Cardiac muscle cell (in vitro differentiated cells and primary cell): ENCODE measurements at regions not wholly inside any gene's neighbourhood (a gene's known extent, or its start where the extent isn't known, plus 50 kb on each side); places are given as distances from the start of the nearest gene placed in this dataset.

Experiments
- DNase-seq, 2 donors: peaks; one replicate each; pipeline versions ENCODE4 v3.0.0 to v3.0.0-alpha.2; 2010 to 2017; ENCODE audit warnings: low read depth in 1 of 2, low spot score in 1 of 2
- H3K27ac ChIP-seq: fragments of 200-600 bp; sonication (generic); 2 replicates; pipeline ENCODE4 v1.5.1; 2016
- H3K27me3 ChIP-seq: fragments of 200-600 bp; sonication (generic); 2 replicates; pipeline ENCODE4 v1.6.0; 2016; ENCODE audit warnings: control low read depth
- H3K36me3 ChIP-seq: fragments of 200-600 bp; sonication (generic); 2 replicates; pipeline ENCODE4 v1.5.1; 2016; ENCODE audit warnings: control low read depth
- H3K4me1 ChIP-seq: fragments of 200-600 bp; sonication (generic); 2 replicates; pipeline ENCODE4 v1.8.1; 2017; ENCODE audit warnings: low read depth, mild to moderate bottlenecking, mixed run types
- H3K4me3 ChIP-seq: fragments of 200-600 bp; sonication (generic); 2 replicates; pipeline ENCODE4 v1.5.1; 2016; ENCODE audit warnings: mild to moderate bottlenecking
- H3K9me3 ChIP-seq: fragments of 200-600 bp; sonication (generic); 2 replicates; pipeline ENCODE4 v1.5.1; 2017; ENCODE audit warnings: low read depth, mild to moderate bottlenecking, control low read depth
- TF ChIP-seq, protein P1 (sequence below): IDR thresholded peaks from 2 replicates; pipeline ENCODE4 v1.5.1; 2012; ENCODE audit warnings: low read depth, mild to moderate bottlenecking, low read length

DNA sequence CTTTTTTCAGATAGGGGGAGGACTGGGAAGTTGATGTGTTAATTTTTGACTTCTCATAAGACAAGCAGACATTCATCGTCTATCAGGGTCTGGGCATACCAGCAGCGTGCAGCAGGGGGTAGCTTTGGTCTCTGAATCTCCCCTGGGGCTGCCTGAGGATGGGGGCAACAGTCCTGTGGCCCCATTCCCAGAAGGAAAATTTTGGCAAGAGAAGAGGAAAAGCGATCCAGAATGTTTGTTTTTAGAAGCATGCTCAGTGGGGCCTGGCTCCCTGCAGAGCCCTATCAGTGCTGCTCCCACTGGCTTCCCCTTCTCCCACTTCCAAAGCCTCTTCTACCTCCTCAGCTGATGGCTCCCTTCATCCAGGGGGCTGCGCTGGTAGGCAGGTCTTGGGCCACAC lies 194.8 kb upstream of the IL12B start:
- H3K9me3 ChIP-seq, result no peaks in the 10 kb centered on the region
- H3K4me3 ChIP-seq, result no peak overlapping the region
- TF ChIP-seq, protein P1, sequence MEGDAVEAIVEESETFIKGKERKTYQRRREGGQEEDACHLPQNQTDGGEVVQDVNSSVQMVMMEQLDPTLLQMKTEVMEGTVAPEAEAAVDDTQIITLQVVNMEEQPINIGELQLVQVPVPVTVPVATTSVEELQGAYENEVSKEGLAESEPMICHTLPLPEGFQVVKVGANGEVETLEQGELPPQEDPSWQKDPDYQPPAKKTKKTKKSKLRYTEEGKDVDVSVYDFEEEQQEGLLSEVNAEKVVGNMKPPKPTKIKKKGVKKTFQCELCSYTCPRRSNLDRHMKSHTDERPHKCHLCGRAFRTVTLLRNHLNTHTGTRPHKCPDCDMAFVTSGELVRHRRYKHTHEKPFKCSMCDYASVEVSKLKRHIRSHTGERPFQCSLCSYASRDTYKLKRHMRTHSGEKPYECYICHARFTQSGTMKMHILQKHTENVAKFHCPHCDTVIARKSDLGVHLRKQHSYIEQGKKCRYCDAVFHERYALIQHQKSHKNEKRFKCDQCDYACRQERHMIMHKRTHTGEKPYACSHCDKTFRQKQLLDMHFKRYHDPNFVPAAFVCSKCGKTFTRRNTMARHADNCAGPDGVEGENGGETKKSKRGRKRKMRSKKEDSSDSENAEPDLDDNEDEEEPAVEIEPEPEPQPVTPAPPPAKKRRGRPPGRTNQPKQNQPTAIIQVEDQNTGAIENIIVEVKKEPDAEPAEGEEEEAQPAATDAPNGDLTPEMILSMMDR, result peak; percentile 34
- no peaks in the 10 kb centered on the region for H3K27me3 ChIP-seq
- no peaks in the 10 kb centered on the region for H3K36me3 ChIP-seq
- no peak overlapping the region for H3K27ac ChIP-seq
- peak in 1 of 2 donors; percentile 80 for DNase-seq
- H3K4me1 ChIP-seq, result peaks cover 5% of the 10 kb centered on the region

DNA sequence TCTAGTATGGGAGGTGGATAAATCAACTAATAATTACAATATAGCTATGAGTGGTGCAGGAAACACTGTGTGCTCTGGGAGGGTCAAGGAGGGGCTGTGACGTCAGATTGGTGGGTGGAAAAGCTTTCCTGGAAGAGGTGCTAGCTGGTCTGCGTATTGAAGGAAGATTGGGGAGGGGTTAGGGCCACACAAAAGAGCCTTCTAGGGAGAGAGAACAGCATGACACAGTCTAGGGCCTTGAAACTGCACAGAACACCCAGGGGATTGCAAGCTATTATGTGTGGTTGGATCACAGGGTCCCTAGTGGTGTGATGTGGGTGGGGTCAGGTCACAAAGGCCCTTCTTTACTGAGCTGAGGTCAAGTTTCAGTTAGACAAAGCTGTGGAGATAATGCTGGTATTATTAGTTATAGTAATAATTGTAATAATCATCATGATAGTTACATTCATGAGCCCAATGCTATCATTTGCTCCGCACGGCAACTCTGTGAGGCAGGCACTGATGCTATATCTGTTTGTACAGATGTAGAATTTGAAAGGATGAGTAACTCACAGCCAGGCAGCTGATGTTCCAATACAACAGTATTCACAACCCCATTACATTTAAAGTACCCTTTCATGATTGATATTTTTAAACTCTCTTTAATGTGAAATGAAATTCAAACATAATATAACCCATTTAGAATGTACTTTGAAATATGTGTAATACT lies 197.4 kb upstream of the IL12B start:
- Histone ChIP-seq H3K36me3 (no peaks in the 10 kb centered on the region), H3K27ac (no peak overlapping the region), H3K27me3 (no peaks in the 10 kb centered on the region), H3K4me3 (no peak overlapping the region), H3K9me3 (no peaks in the 10 kb centered on the region), H3K4me1 (peaks cover 5% of the 10 kb centered on the region)
- TF ChIP-seq, protein P1, result no peak
- no peak for DNase-seq

DNA sequence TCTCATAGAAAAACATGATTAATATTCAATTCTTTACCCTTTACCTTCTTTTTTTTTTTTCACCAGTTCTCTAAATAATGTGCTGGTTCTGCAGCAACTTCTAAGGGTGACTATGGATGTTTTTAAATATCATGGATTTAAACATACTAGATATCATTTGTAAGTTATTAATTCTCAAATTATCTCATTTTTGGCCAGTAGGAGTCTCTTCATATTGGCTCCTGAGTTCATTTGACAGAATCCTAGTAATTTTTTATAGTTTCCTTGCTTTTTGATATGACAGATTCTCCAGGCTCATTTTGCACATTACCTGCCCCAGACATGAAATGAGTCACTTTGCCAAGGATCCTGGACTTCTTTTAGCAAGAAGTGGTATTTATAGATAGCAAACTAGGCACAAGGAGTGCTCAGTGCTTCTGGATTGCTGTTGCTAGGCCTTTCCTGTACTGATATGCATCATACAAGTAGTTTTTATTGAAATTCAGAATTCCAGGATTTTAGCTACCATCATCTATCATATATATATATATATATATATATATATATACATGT lies 201.3 kb upstream of the IL12B start:
- Histone ChIP-seq H3K4me3 (no peak overlapping the region), H3K9me3 (no peaks in the 10 kb centered on the region), H3K4me1 (no peaks in the 10 kb centered on the region), H3K27me3 (no peaks in the 10 kb centered on the region), H3K27ac (no peak overlapping the region), H3K36me3 (no peaks in the 10 kb centered on the region)
- TF ChIP-seq, protein P1, result peak; percentile 28
- DNase-seq, result no peak

DNA sequence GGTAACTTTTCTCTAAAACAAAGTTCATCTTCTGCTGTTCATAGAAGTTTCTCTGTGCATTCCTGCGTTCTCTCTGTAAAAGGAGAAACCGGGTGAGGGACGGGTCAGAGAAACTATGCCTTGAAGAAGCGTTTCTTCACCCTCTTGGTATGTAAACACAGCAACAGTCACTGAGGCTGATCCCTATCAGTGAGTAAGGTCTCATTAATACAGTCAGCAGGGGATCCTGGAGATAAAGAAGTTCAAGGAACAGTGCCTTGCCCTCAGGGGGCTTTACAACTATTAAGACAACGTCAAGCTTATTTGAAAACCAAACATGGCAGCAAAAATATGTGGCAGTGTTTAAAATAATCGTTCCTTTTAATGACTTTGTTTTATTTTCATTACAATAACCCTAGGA lies 202.9 kb upstream of the IL12B start:
- Histone ChIP-seq H3K4me3 (no peak overlapping the region), H3K27me3 (no peaks in the 10 kb centered on the region), H3K4me1 (no peaks in the 10 kb centered on the region), H3K36me3 (no peaks in the 10 kb centered on the region), H3K9me3 (no peaks in the 10 kb centered on the region), H3K27ac (no peak overlapping the region)
- TF ChIP-seq, protein P1, result no peak
- no peak for DNase-seq

DNA sequence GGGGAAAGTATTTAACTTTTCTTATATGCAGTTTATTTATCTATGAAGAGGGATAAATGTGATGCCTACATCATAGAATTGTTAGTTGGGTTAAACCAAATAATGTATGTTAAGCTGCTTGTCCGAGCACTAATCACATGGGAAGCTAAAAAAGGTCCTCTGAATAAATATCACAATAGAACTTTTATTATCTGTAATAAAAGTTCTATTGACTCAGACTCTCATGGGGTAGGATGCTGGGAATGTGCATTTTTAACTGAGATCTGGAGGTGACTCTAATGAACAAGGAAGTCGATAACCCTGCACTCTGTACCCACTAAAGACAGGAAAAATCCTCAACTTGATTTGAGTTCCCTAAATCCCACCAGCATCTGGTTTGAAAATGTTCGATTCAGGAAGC lies 205.9 kb upstream of the IL12B start:
- H3K27me3 ChIP-seq, result no peaks in the 10 kb centered on the region
- no peaks in the 10 kb centered on the region for H3K4me1 ChIP-seq
- no peaks in the 10 kb centered on the region for H3K36me3 ChIP-seq
- DNase-seq, result no peak
- H3K9me3 ChIP-seq, result no peaks in the 10 kb centered on the region
- no peak overlapping the region for H3K4me3 ChIP-seq
- TF ChIP-seq, protein P1, result no peak
- H3K27ac ChIP-seq, result no peak overlapping the region
